ENCODE measurements at regions not wholly inside any gene's neighbourhood (a gene's known extent, or its start where the extent isn't known, plus 50 kb on each side); places are given as distances from the start of the nearest gene placed in this dataset.
A peak's percentile ranks its signal among the peaks of the same experiment; 100 is the strongest.

DNA sequence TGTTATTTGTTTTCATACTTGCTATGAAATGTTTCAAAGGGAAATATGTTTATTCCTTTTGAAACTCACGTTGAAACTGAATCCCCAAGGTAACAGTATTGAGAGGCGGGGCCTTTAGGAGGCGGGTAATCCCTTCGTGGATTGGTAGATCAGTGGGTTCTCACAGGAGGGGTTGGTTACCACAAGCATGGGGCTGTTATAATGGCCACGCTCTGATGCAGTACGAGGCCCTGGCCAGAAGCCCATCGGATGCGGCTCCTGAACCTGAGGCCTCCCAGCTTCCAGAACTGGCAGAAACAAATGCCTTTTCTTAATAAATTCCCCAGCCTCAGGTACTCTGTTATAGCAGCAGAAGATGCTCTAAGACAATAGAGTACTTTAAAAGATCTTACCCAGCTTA is 135.7 kb downstream of the ASB1 start:
- no peak for DNase-seq

DNA sequence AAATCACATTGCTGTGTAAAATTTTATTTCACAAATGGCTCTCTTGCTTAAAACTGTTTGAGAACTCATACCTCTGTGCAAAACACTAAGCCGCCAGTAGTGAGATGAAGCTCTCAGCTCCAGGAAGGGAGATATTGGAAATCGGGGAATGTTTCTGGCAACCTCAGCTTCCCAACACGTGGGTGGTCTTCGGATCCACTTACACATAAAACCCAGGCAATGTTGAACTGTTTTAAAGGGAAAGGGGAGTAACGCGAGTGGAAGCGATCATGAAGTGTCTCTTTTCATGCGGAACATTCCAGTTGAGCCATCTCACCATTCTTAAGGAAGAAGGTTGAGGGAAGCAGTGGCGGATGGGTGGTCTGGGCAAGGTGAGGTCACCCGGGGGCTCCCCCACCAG is 136.8 kb downstream of the ASB1 start:
- DNase-seq: no peak

DNA sequence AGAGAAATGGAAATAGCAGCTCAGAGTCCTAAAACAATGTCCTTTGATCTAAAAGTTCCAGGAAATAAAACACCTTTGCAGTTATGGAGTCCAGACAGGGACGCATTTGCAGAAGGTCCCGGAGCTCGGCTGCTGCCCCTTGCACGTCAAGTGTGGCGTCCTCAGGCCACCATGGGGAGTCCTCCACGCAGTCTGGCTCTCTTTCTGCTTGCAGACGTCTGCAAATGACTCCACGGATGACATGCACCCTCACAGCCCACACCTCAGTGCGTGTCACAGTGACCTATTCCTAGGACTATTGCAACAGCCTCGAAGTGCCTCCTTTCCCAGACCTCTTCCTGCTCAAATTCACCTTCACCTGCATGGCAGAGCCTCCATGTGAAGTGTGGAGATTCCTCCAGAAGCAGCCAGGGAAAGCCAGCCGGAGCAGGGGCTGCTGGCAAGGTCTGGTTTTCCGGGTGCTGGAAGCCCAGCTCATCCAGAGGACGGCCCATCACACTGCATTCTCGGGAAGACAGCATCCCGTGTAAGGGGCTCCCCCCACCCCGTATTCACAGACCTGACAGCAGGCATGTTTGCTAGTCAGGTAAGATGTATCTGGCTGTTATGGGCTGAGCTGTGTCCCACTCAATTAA is 137.7 kb downstream of the ASB1 start:
- no peak for DNase-seq

DNA sequence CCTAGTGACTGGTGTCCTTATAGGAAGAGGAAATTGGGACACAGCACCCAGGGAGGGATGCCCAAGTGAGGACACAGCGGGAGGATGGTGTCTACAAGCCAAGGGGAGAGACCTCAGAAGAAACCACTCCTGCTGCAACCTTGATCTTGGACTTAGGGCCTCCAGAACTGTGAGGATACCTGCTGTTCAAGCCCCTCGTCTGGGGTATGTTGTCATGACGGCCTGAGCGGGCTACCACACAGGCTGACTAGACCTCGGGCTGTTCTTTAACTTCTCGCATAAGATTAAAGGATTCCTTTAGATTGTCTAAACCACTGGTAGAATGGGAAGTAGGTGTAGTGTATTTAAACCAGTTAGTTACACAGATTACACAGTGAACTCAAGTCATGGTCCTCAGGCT is 138.3 kb downstream of the ASB1 start:
- no peak for DNase-seq

DNA sequence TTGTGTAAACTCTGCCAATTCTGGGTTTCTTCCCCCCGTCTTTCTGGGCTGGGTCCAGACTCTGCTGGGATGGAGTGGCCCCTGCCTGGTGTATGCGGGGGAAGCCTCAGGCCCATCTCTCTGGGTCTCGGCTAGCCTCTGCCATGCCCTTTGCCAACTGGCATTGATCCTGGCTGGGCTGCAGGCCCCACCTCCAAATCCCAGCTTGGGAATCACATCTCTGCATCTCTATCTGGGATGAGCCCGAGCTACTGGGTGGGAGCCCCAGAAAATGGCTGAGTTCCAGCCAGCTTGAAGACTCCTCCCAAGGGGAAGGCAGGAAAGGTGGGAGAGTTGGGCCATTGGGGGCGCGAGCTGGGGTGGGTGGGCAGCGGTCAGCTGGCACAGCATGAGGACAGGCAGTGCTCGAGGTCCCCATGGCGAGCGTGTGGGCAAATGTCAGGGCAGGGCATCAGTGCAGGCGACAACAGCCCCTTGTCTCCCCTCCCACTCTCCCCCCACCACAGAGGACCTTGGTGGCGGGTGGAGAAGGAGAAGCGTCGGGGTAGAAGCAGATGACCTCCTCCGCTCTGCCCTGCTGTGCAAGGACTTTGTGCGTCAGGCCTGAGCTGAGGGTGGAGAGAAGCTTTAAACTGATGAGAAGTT is 139.4 kb downstream of the ASB1 start:
- no peak for DNase-seq

DNA sequence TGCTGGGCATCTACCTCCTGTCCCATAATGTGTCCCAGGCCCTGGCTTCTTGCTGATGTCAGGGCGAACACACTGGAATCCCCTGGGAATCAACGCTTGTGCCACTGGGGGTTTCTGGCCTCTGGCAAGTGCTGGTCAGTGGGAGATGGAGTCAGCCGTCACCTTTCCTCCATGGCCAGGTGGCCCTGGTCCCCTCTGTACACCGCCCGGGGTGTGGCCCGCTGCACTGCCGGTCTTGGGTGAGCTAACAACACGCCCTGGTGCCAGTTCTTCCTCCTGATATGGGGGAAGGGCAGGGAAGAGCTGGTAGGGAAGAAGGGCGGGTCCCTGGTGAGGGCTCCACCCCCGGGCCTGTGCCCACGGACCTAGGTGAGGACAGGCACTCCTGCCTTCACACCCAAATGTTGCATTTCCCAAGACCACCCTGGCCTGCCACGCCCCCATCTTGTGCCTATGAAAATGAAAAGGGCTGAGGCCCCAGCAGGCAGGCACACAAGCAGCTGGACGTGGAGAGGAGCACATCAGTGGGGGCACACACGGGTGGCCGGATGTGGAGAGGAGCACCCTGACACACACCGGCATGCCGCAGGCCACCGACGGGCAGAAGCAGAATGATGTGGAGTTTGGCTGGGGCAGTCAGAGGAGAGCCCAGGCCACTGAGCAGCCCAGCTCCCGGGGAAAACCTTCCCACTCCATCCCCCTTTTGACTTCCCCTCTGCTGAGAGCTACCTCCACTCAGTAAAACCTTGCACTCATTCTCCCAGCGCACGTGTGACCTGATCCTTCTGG is 140.5 kb downstream of the ASB1 start:
- DNase-seq: no peak

DNA sequence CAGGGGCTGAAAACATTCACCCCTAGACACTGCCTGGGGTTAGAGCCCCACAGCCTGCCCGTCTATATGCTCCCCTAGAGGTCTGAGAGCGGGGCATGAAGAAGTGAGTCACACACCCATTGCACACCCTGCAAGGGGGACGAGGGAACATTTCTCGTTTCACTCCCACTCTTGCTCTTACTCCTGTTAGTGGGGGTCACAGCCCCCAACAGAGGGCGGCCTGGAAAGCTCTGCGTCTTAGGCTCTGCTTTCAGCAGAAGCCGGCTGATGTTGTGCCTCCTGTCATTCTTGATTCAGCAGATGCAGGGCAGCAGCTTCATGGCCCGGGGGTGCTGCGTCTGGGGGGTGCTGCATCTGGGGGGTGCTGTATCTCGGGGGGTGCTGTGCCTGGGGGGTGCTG is 141.3 kb downstream of the ASB1 start:
- no peak for DNase-seq

DNA sequence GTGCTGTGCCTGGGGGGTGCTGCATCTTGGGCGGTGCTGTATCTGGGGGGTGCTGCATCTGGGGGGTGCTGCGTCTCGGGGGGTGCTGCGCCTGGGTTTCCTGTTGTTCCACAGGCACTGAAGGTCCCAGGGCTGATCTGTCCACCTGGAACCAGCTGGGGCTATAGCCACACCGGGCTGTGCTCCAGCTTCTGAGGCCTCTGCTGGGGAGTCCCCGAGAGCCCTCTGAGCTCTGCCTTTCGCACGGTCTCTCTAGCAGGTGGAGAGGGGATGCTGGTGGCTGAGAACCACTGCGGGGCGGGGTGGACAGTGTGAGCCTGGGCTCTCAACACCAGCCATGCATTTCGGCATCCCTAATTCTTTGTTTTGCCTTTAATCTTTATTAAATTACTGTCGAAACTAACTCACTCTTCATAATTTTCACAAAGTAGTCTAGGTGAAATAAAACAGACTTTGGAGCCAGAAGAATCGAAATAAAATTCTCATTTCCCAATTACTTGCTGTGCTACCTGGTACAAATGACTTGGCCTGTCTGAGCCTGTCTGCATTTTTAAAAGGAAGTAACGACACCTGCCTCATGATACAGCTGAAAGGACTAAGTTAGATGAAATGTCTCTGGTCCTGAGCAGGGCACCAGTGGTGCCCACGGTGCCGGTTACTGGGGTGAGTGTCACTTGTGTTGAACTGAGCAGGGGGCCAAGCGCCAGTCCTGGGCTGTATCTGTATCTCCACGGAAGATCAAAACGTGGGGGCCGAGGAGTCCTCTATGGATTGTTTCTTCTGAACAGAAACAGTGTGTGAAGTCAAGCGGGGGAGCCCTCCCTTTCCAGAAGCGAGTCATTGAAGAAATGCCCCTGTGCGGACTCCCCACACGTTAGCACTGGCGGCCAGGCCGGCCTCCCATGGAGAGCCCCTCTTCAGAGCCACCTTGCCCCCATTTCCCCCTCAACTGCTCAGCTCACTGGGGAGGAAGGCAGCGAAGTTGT is 142.0 kb downstream of the ASB1 start:
- no peak for DNase-seq

DNA sequence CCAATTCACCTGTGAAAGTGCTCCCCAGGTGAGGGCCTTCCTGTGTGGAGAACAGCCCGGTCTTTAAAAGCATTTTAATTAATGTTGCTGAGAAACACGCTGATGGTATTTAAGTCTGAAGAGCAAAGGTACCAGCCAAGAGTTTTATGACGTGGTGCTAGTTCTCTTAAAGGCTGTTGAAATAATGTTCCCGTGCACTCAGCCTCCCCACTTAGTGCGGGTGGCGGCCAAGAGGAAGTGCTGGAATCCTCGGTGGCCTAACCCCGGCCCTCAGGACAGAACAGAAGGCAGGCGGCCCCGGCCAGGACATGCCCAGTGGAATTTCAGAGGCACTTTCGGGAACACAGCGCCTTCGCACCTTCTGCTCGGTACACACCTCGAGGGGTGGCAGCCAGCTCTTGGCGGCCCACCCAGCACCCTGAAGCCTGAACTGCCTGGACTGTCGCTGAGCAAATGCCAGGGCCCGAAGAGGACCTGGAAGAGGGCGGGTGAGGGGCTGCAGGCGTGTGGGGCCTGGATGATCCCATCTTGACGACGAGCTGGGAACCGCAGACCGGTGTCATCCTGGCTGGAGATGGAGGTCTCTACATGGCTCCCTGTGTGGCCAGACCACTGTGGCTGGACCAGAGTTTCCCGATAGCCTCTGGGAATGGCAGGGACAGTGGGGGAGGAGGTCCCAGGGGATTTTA is 142.9 kb downstream of the ASB1 start:
- DNase-seq: no peak

DNA sequence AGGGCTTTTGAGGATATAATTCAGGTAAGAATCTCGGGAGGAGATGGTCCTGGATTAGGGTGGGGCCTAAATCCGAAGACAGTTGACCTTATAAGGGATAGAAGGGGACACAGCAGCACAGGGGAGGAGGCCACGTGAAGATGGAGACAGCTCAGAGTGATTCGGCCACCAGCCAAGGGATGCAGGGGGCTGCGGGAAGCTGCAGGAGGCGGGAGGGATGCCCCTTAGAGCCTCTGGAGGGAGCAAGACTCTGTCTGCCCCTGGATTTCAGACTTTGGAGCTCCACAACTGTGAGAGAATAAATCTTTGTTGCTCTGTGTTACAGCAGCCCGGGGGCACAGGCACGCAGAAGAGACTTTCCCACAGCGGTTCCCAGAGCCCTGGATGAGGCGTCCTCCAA is 143.7 kb downstream of the ASB1 start:
- no peak for DNase-seq

DNA sequence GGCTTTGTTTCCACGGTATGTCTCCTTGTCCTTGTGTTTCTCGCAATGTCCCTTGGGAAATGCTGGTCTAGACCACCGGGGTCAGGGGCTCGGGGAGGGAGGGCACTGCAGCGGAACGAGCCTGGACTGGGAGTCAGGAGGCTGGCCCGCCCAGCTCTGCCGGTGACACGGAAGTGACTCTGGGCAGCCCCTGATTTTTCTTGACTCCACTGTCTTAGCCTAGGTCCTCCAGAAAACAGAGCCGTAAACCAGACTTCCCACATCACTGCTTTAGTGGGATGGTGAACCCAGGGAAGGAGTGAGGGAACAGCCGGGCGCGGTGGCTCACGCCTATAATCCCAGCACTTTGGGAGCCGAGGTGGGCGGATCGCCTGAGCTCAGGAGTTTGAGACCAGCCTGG is 144.2 kb downstream of the ASB1 start:
- no peak for DNase-seq

DNA sequence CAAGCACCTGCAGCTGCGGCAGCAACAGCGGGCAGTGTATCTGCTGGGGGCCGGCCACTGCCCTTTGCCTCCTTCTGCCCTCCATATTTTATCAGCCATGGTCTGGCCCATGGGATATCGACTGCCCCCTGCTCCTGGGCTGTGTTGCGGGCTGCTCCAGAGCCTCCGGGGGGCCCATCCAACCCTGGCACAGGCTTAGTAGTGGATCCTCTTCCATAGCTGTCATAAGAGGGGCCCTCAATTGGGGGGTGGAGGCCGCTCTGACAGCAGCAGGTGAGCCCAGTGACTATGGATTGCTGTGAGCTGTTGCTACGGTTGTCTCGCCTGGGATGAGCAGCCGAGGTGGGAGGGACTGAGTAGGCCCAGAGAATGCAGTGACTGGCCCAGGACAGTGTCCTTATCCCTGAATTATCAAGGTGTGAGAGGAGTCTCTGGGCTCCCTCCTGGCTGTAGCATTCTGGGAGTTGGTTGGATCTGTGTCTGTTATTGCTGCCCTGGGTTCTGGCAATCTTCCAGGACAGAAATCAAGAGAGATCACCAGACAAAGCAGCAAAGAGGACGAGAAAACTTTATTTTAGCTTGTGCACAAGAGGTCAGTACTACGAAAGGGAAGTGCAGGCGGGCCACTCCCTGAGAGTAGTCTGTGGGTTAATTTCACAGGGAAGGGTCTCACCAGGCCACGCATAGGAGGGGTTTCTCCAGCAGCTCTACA is 145.1 kb downstream of the ASB1 start:
- DNase-seq: no peak

DNA sequence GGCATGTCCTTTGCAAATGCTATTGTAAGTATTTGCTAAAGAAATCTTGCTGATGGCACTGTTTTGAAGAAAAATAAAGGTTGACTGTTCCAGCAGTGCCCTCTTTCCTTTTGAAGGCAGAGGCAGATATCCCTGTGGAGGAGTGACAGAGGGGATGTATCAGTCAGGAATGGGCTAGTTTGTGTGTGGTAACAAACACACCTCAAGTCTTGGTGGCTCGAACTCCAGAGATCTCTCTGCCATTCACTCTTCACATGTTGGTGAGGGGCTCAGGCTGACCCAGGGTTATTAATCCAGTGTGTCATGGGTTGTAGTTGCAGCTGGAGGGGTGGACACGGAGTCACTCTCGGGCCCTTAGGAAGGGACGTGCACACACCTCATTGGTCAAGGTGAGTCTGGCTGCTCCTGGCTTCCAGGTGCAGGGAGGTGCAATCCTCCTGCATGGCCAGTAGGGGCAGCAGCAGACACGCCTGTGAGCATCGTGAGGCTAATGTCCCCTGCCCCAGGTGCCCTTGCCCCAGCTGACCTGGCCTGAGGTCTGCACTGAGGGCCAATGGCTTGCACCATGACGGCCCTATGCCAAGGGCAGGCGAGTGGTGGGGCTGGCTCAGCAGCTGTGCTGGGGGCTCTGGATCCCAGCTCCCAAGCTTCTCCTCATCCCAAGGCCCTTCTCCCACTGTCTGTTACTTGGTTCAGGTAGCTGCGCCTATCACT is 146.5 kb downstream of the ASB1 start:
- no peak for DNase-seq

DNA sequence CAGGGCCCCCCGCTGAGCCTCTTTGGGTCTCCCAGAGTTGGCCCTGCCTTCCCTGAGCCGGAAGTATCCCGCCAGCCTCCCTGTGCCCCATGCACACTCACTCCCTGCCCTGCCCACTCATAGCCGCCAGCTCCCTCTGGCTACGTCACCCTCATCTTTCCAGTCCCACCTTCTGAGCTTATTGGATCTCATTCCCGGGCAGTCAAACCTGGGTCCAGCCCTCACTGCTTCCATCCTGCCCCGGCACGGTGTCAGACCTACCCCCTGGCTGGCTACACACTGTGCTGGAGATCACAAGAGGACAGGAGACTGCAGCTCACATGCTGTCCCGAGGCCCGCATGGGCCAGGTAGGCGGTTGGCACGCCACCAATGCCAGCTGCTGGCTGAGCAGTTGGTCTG is 147.2 kb downstream of the ASB1 start:
- no peak for DNase-seq

DNA sequence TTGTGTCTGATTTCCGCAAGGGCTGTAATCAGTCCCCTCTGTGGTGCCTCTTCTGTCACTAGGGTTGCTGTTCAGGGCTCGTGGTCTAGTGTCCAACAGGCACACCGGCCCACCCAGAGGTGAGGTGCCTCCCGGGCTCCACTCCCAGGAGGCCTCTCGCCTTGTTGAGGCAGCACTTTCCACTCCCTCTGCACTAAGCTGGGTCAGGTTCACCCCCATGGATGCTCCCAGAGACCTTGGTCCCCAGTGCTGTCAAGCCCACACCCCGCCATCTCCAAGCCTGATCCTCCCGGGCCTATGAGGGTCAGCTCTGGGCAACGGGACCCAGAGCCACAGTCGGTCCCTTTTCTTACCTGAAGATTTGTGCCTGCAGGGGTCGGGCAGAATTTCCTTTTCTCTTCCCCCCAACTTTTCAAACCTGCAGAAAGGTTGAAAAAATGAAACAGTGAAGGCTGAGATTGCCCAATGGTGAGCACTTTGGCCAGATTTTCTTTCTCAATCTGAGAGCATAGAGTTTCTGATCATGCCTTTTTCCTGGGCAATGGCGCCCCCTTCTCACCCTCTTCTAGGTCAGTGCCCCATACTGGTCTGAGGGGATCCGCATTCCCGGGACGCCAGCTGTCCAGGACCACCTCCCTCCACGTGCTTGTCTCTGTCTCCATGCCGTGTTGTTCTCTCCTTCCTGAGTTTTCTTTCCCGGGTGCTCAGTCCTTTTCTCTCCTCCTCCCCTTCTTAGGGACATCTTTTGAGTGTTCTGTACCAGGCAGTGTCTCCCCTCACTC is 148.0 kb downstream of the ASB1 start:
- no peak for DNase-seq

DNA sequence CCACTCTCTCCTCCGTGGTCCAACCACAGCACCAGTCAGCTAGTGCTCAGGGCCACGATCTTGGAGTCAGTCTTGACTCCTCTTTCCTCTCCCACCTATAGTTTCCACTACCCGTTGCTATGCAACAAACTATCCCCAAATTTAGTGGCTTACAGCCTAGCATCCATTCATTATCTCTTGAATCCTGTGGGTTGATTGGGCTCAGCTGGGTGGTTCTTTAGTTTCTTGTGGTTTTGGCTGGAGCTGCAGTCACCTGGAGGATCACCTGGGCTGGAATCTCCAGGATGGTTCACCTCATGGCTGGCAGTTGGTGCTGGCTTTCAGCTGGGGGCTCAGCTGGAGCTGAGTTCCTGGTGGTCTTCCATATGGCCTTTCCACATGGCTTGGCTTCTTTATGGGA is 149.9 kb downstream of the ASB1 start:
- no peak for DNase-seq

DNA sequence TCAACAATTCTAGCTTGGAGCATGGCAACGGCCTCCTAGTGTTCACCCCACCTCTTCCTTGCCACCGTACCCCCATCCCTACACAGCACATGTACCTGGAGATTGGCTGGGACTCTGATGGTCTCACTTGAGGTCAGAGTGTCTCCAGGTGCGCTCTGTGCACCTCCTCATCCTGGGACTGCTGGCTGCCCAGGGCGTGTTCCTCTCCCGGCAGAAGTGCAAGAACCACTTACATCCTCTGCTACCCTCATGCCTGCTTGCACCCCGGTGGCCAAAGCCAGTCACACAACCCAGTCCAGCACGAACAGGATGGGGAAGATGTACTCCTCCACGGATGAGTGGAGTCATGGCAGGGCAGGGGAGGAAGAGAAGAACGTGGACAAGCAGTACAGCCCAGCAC is 151.5 kb downstream of the ASB1 start:
- no peak for DNase-seq

DNA sequence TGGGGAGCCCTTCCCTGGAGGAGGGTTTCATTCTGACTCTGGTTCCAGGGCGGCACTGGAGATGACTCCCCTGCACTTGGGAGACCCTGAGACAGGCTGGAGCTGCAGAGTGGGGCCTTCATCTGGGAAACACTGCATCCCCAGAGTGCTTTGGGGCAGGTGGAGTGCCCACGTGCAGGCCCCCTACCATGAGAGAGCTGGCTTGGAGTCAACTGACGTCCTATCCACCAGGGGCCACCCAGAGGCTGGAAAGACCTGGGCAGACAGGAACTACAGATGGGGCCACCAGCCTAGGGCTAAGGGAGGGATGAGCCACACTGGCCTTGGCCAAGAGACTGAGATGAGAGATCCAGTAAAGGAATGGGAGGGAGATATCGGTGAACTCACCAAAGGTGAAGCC is 153.8 kb downstream of the ASB1 start:
- DNase-seq: no peak

DNA sequence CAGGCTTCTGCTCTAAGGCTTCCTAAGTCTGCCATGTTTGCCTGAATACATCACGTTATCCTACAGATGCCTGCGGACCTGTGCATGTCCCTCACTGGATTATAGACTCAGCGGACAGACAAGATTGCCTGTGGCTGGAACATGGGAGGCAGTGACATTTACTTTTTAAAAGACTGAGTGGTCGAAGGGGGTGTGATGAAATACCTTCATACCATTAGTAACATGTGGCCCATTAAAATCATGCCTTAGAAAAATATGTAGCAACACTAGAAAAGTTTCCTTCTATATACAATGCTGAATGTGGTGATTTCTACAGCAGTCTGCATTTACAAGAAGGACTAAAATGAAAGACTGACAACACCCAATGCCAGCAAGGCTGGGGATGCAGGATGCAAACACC is 154.4 kb downstream of the ASB1 start:
- DNase-seq: peak; percentile 34

DNA sequence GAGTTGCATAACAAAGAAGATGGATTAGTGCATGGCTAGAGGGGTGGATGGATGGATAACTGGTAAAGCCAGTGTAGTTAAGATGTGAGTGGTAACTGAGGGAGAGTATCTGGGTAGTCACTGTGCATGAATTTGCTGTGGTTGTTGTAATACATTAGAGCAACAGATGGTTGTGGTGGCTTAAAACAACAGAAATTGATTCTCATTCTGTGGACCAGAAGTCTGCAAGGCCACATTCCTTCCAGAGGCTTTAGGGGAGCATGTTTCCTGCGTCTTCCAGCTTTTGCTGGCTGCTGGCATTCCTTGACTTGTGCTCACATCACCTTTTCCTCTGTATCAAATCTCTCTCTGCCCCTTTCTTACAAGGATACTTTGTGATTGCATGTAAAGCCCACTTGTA is 155.4 kb downstream of the ASB1 start:
- DNase-seq: peak; percentile 90

All from fibroblast of skin of abdomen (primary cell).